Natural killer cell (primary cell): ENCODE measurements at regions not wholly inside any gene's neighbourhood (a gene's known extent, or its start where the extent isn't known, plus 50 kb on each side); places are given as distances from the start of the nearest gene placed in this dataset.

Experiments
- ATAC-seq, 3 donors: fragments of 150-1000 bp in 2 of 3; fragments of 200-7000 bp in 1 of 3; cut with Tn5 transposase; 1 replicate in 1 of 3; 2 replicates in 2 of 3; pipeline ENCODE4 v1.10.0; 2021; ENCODE audit warnings: mild to moderate bottlenecking in 2 of 3, moderate library complexity in 2 of 3
- DNase-seq, 2 donors: peaks; one replicate each; pipeline versions ENCODE4 v3.0.0 to v3.0.0-alpha.2; 2013 to 2021; ENCODE audit warnings: mixed read lengths in 1 of 2
- H3K27ac ChIP-seq: one replicate; pipeline ENCODE4 v1.5.1; 2013; ENCODE audit warnings: mild to moderate bottlenecking, low read length
- H3K27me3 ChIP-seq: one replicate; pipeline ENCODE4 v1.6.1; 2013; ENCODE audit warnings: low read length; ENCODE audit not compliant: control insufficient read depth, insufficient read depth
- H3K36me3 ChIP-seq: one replicate; pipeline ENCODE4 v1.6.1; 2013; ENCODE audit warnings: low read length; ENCODE audit not compliant: control insufficient read depth, insufficient read depth
- H3K4me1 ChIP-seq: one replicate; pipeline ENCODE4 v1.6.1; 2013; ENCODE audit warnings: low read length; ENCODE audit not compliant: control insufficient read depth, insufficient read depth
- H3K4me3 ChIP-seq: one replicate; pipeline ENCODE4 v1.5.1; 2013; ENCODE audit warnings: low read length
- H3K9me3 ChIP-seq: one replicate; pipeline ENCODE4 v1.6.1; 2013; ENCODE audit warnings: low read length; ENCODE audit not compliant: control insufficient read depth, insufficient read depth
- H3K27ac Mint-ChIP-seq, 2 donors: one replicate each; pipeline ENCODE4 v1.8.0; 2022; ENCODE audit warnings: mild to moderate bottlenecking in 2 of 2, mixed read lengths in 2 of 2, moderate library complexity in 1 of 2
- H3K27me3 Mint-ChIP-seq, 2 donors: one replicate each; pipeline ENCODE4 v1.8.0; 2022; ENCODE audit warnings: low read depth in 2 of 2, mixed read lengths in 2 of 2
- H3K36me3 Mint-ChIP-seq: one replicate; pipeline ENCODE4 v1.8.0; 2022; ENCODE audit warnings: mixed read lengths
- H3K4me1 Mint-ChIP-seq, 2 donors: one replicate each; pipeline ENCODE4 v1.8.0; 2022; ENCODE audit warnings: mixed read lengths in 2 of 2
- H3K4me3 Mint-ChIP-seq: one replicate; pipeline ENCODE4 v1.8.0; 2022; ENCODE audit warnings: mild to moderate bottlenecking, moderate library complexity, mixed read lengths
- H3K9me3 Mint-ChIP-seq, 2 donors: one replicate each; pipeline ENCODE4 v1.8.0; 2022; ENCODE audit warnings: mixed read lengths in 2 of 2
- WGBS: methylation state at CpG from one replicate; pipeline ENCODE4 v1.1.7; 2013; ENCODE audit warnings: missing lambda C conversion rate; ENCODE audit not compliant: insufficient coverage; 5-methylcytosine and 5-hydroxymethylcytosine counted together
- intact Hi-C: fragments of 100-400 bp; cut with micrococcal nuclease; formaldehyde crosslinking; loops from one replicate; pipeline ENCODE4 v1.14.2; 2022
- TF ChIP-seq, protein P1 (sequence below): fragments of 200-600 bp; IDR thresholded peaks from one replicate; pipeline ENCODE4 v1.8.0; 2022; ENCODE audit warnings: antibody characterized with exemption

- H3K4me1 Mint-ChIP-seq, result peaks cover 0 to 5% of the 10 kb centered on the region in 2 donors
- ATAC-seq (peak in 1 of 3 donors; percentile 6), DNase-seq (no peak)
- 92% methylated on average over 56 of the region's 56 CpGs for WGBS
- peaks cover 4% of the 10 kb centered on the region for H3K27me3 ChIP-seq
- H3K4me3 ChIP-seq, result no peak overlapping the region
- H3K27ac Mint-ChIP-seq, result no peak overlapping the region
- H3K4me1 ChIP-seq, result no peaks in the 10 kb centered on the region
- no peaks in the 10 kb centered on the region for H3K36me3 Mint-ChIP-seq
- no peaks in the 10 kb centered on the region for H3K9me3 ChIP-seq
- H3K27me3 Mint-ChIP-seq, result peaks cover 16 to 31% of the 10 kb centered on the region in 2 donors
- TF ChIP-seq, protein P1, sequence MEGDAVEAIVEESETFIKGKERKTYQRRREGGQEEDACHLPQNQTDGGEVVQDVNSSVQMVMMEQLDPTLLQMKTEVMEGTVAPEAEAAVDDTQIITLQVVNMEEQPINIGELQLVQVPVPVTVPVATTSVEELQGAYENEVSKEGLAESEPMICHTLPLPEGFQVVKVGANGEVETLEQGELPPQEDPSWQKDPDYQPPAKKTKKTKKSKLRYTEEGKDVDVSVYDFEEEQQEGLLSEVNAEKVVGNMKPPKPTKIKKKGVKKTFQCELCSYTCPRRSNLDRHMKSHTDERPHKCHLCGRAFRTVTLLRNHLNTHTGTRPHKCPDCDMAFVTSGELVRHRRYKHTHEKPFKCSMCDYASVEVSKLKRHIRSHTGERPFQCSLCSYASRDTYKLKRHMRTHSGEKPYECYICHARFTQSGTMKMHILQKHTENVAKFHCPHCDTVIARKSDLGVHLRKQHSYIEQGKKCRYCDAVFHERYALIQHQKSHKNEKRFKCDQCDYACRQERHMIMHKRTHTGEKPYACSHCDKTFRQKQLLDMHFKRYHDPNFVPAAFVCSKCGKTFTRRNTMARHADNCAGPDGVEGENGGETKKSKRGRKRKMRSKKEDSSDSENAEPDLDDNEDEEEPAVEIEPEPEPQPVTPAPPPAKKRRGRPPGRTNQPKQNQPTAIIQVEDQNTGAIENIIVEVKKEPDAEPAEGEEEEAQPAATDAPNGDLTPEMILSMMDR, result no peak
- H3K27ac ChIP-seq, result no peak overlapping the region
- H3K4me3 Mint-ChIP-seq, result no peak overlapping the region
- no peaks in the 10 kb centered on the region for H3K9me3 Mint-ChIP-seq
- H3K36me3 ChIP-seq, result no peaks in the 10 kb centered on the region
- intact Hi-C loops, result no loop called here
Measured at GRCh38 chr14:101634850-101635748, 73.8 kb downstream of the DIO3 start.

DNA sequence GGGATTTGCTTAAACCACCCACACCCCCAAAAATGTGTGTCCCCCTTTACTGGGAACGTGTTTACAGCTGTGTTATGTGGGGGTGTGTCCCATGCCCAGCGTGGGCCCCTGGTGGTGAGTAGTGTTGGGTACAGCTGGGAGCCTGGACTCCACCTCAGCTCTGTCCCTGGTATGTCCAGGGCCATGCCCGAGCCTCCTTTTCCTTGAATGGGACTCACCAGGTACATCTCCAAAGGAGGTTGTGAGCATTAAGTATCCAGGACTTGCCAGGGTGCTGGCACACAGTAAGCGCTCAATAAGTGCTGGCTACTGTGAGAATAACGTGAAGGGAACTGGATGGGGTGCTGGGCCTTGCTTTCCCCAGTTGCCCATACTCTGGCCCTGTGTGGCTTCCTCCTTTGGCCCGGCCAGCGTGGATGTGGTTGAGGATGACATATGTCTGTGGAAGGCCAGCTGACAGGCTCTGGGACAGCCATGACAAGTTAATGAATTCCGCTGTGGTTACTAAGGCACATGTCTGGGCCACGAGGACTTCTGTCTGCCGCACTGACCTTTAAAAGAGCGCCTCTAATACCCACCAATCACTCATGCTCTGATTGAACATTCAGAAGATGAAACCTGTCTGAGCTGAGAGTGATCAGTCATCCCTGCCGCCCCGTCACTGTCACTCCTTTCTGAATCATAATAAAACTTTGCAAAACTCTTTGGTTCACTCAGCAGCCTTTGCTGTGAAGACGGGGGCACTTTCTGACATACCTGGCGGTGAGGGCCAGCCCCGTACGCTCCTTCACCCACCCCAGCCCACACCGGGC is 74.7 kb downstream of the DIO3 start:
- Mint-ChIP-seq H3K4me1 (peaks cover 0 to 5% of the 10 kb centered on the region in 2 donors), H3K9me3 (no peaks in the 10 kb centered on the region), H3K36me3 (no peaks in the 10 kb centered on the region), H3K27me3 (peaks cover 20 to 37% of the 10 kb centered on the region in 2 donors), H3K4me3 (no peak overlapping the region), H3K27ac (no peak overlapping the region)
- intact Hi-C loops, result no loop called here
- ATAC-seq (peak in 1 of 3 donors; percentile 14), DNase-seq (no peak)
- H3K4me1 ChIP-seq, result no peaks in the 10 kb centered on the region
- TF ChIP-seq, protein P1, result no peak
- peaks cover 4% of the 10 kb centered on the region for H3K27me3 ChIP-seq
- 70% methylated on average over 18 of the region's 18 CpGs for WGBS
- H3K9me3 ChIP-seq, result no peaks in the 10 kb centered on the region
- H3K36me3 ChIP-seq, result no peaks in the 10 kb centered on the region
- no peak overlapping the region for H3K27ac ChIP-seq
- H3K4me3 ChIP-seq, result no peak overlapping the region

- no peak for DNase-seq
- H3K9me3 ChIP-seq, result no peaks in the 10 kb centered on the region
- no peak overlapping the region for H3K27ac Mint-ChIP-seq
- H3K36me3 ChIP-seq, result no peaks in the 10 kb centered on the region
- H3K27me3 ChIP-seq, result peaks cover 4% of the 10 kb centered on the region
- intact Hi-C loops, result no loop called here
- TF ChIP-seq, protein P1, result no peak
- no peaks in the 10 kb centered on the region for H3K4me1 Mint-ChIP-seq
- H3K4me3 ChIP-seq, result no peak overlapping the region
- peaks cover 26 to 55% of the 10 kb centered on the region in 2 donors for H3K27me3 Mint-ChIP-seq
- H3K27ac ChIP-seq, result no peak overlapping the region
- no peaks in the 10 kb centered on the region for H3K36me3 Mint-ChIP-seq
- 88% methylated on average over 9 of the region's 9 CpGs for WGBS
- ATAC-seq, result no peak
- H3K9me3 Mint-ChIP-seq, result no peaks in the 10 kb centered on the region
- no peak overlapping the region for H3K4me3 Mint-ChIP-seq
- H3K4me1 ChIP-seq, result no peaks in the 10 kb centered on the region
Measured at GRCh38 chr14:101639241-101639833, 78.0 kb downstream of the DIO3 start.
